KMS-11 (cell line): ENCODE measurements at regions not wholly inside any gene's neighbourhood (a gene's known extent, or its start where the extent isn't known, plus 50 kb on each side); places are given as distances from the start of the nearest gene placed in this dataset.

ENCODE experiments used
- H2AFZ ChIP-seq: fragments of 200-600 bp; sonication (generic); 2 replicates; pipeline ENCODE4 v1.6.1; 2016; ENCODE audit warnings: antibody characterized with exemption, mixed run types, low read depth
- H3K27ac ChIP-seq: fragments of 200-600 bp; sonication (generic); 2 replicates; pipeline ENCODE4 v1.6.1; 2016; ENCODE audit warnings: mild to moderate bottlenecking, mixed run types
- H3K27me3 ChIP-seq: fragments of 200-600 bp; sonication (generic); 2 replicates; pipeline ENCODE4 v1.6.1; 2017; ENCODE audit warnings: mild to moderate bottlenecking, low read depth, mixed run types, moderate library complexity; ENCODE audit not compliant: insufficient read depth
- H3K36me3 ChIP-seq: fragments of 200-600 bp; sonication (generic); 2 replicates; pipeline ENCODE4 v1.6.1; 2017; ENCODE audit warnings: mild to moderate bottlenecking, mixed run types; ENCODE audit not compliant: insufficient read depth
- H3K4me1 ChIP-seq: fragments of 200-600 bp; sonication (generic); 2 replicates; pipeline ENCODE4 v1.6.1; 2016; ENCODE audit warnings: mild to moderate bottlenecking, low read depth, mixed run types; ENCODE audit not compliant: poor library complexity, severe bottlenecking
- H3K4me2 ChIP-seq: fragments of 200-600 bp; sonication (generic); 2 replicates; pipeline ENCODE4 v1.7.0; 2016; ENCODE audit warnings: mild to moderate bottlenecking, mixed run types
- H3K4me3 ChIP-seq: fragments of 200-600 bp; sonication (generic); IDR thresholded peaks from 2 replicates; pipeline ENCODE4 v1.6.1; 2017; ENCODE audit warnings: low read depth, low read length, mixed read lengths; ENCODE audit not compliant: insufficient read depth
- H3K79me2 ChIP-seq: fragments of 200-600 bp; sonication (generic); 2 replicates; pipeline ENCODE4 v1.6.1; 2016; ENCODE audit warnings: low read depth, mixed run types; ENCODE audit not compliant: insufficient read depth
- H3K9ac ChIP-seq: fragments of 200-600 bp; sonication (generic); 2 replicates; pipeline ENCODE4 v1.6.1; 2016; ENCODE audit warnings: mild to moderate bottlenecking, mixed run types
- H4K20me1 ChIP-seq: fragments of 200-600 bp; sonication (generic); 2 replicates; pipeline ENCODE4 v1.6.1; 2016; ENCODE audit warnings: mild to moderate bottlenecking, mixed run types; ENCODE audit not compliant: insufficient read depth
- TF ChIP-seq, protein P1 (sequence below): fragments of 200-600 bp; sonication (generic); conservative IDR thresholded peaks from 2 replicates; pipeline ENCODE4 v1.6.1; 2017; ENCODE audit warnings: low read depth, mild to moderate bottlenecking, antibody characterized with exemption, low read length, moderate library complexity, mixed read lengths

DNA sequence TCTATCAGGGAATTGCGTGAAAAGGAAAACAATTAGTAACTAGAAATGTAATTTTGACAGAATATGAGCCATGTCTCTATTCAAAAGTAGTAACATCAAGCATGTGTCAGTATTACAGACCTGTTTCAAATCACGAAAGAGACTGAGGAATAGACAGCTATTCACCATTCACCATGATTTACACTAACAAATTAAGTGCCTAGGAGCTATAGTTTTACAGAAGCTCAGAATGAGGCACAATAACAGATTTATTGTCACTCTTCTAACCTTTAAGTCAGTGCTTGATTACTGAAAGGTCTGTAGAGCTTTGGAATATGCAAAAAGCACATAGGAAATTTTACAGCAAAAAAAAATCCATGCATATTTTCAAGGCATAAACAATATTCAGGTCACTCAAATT lies 208.2 kb downstream of the SLCO4C1 start:
- H3K4me3 ChIP-seq, result no peak overlapping the region
- no peaks in the 10 kb centered on the region for H4K20me1 ChIP-seq
- no peaks in the 10 kb centered on the region for H3K79me2 ChIP-seq
- no peaks in the 10 kb centered on the region for H3K27me3 ChIP-seq
- TF ChIP-seq, protein P1, sequence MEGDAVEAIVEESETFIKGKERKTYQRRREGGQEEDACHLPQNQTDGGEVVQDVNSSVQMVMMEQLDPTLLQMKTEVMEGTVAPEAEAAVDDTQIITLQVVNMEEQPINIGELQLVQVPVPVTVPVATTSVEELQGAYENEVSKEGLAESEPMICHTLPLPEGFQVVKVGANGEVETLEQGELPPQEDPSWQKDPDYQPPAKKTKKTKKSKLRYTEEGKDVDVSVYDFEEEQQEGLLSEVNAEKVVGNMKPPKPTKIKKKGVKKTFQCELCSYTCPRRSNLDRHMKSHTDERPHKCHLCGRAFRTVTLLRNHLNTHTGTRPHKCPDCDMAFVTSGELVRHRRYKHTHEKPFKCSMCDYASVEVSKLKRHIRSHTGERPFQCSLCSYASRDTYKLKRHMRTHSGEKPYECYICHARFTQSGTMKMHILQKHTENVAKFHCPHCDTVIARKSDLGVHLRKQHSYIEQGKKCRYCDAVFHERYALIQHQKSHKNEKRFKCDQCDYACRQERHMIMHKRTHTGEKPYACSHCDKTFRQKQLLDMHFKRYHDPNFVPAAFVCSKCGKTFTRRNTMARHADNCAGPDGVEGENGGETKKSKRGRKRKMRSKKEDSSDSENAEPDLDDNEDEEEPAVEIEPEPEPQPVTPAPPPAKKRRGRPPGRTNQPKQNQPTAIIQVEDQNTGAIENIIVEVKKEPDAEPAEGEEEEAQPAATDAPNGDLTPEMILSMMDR, result no peak
- H3K9ac ChIP-seq, result no peak overlapping the region
- H2AFZ ChIP-seq, result no peak overlapping the region
- no peaks in the 10 kb centered on the region for H3K36me3 ChIP-seq
- H3K4me1 ChIP-seq, result no peaks in the 10 kb centered on the region
- H3K4me2 ChIP-seq, result no peak overlapping the region
- no peak overlapping the region for H3K27ac ChIP-seq

DNA sequence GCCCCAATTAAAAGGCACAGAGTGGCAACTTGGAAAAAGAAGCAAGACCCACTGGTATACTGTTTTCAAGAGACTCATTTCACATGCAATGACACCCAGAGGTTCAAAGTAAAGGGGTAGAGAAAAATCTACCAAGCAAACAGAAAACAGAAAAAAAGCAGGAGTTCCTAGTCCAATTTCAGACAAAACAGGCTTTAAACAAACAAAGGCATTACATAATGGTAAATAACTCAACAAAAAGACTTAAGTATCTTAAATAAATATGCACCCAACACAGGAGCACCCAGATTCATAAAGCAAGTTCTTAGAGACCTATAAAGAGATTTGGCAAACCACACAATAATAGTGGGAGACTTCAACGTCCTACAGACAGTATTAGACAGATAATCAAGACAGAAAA lies 215.8 kb downstream of the SLCO4C1 start:
- no peak overlapping the region for H3K27ac ChIP-seq
- H3K79me2 ChIP-seq, result no peaks in the 10 kb centered on the region
- H3K4me3 ChIP-seq, result no peak overlapping the region
- H3K4me2 ChIP-seq, result no peak overlapping the region
- no peaks in the 10 kb centered on the region for H3K27me3 ChIP-seq
- H2AFZ ChIP-seq, result no peak overlapping the region
- H3K4me1 ChIP-seq, result no peaks in the 10 kb centered on the region
- no peaks in the 10 kb centered on the region for H4K20me1 ChIP-seq
- no peak overlapping the region for H3K9ac ChIP-seq
- H3K36me3 ChIP-seq, result no peaks in the 10 kb centered on the region
- TF ChIP-seq, protein P1, result no peak

DNA sequence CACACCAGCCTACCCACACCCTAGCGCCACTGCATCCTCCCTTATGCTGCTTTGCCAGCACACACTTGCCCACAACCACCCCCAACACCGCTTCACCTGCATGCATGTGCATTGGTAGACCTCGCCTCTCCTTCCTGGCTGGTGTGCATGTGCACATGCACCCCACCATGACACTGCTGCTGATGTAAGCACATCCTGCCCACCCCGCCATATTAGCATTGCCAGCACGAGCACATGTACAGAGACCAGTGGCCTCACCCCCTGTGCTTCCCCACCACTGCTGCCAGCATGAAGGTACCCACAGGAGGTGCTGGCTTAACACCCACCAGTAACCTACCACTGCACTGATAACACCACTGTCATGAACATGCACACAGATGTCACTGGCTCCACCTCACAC lies 218.2 kb downstream of the SLCO4C1 start:
- Histone ChIP-seq H3K4me3 (no peak overlapping the region), H3K27me3 (no peaks in the 10 kb centered on the region), H3K9ac (no peak overlapping the region), H3K4me1 (no peaks in the 10 kb centered on the region), H4K20me1 (no peaks in the 10 kb centered on the region), H3K27ac (no peak overlapping the region), H3K4me2 (no peak overlapping the region), H3K79me2 (no peaks in the 10 kb centered on the region), H3K36me3 (no peaks in the 10 kb centered on the region), H2AFZ (no peak overlapping the region)
- TF ChIP-seq, protein P1, result no peak

- Histone ChIP-seq H3K4me1 (no peaks in the 10 kb centered on the region), H3K4me3 (no peak overlapping the region), H3K27ac (no peak overlapping the region), H3K27me3 (no peaks in the 10 kb centered on the region), H3K36me3 (no peaks in the 10 kb centered on the region), H3K79me2 (no peaks in the 10 kb centered on the region), H3K9ac (no peak overlapping the region), H3K4me2 (no peak overlapping the region), H4K20me1 (no peaks in the 10 kb centered on the region), H2AFZ (no peak overlapping the region)
- TF ChIP-seq, protein P1, result no peak
Observed at GRCh38 chr5:102069974-102070373, 226.1 kb downstream of the SLCO4C1 start.

DNA sequence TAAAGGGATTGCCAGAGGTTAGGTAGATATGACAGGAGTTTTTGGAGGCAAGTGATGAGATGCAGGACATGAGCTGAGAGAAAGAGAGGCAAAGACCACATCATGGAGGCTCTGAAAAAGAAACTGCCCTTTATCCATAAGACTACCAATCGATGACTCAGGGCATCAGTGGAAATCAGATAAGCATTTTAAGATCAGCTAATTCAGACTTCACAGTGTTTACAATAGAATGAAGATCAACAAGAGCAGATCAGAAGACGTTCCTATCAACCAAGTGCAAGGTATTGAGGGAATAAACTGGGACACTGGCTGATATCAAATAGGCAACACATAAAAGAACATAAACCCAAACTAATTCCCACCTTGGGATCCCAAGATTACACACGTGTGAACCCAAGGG lies 227.2 kb downstream of the SLCO4C1 start:
- Histone ChIP-seq H3K79me2 (no peaks in the 10 kb centered on the region), H3K4me3 (no peak overlapping the region), H3K4me1 (no peaks in the 10 kb centered on the region), H3K36me3 (no peaks in the 10 kb centered on the region), H3K27ac (no peak overlapping the region), H3K4me2 (no peak overlapping the region), H3K9ac (no peak overlapping the region), H3K27me3 (no peaks in the 10 kb centered on the region), H4K20me1 (no peaks in the 10 kb centered on the region), H2AFZ (no peak overlapping the region)
- TF ChIP-seq, protein P1, result no peak
